ENCODE measurements at regions not wholly inside any gene's neighbourhood (a gene's known extent, or its start where the extent isn't known, plus 50 kb on each side); places are given as distances from the start of the nearest gene placed in this dataset.

- in situ Hi-C loops (cut with HindIII; ENCODE audit: low pct_unique_long_range_greater_than_20kb, low sequenced_read_pairs) = no loop called here
- DNase-seq (ENCODE audit: low read depth) = no peak
Observed at GRCh38 chr17:33499040-33499439, 205.9 kb upstream of the ASIC2 start.

DNA sequence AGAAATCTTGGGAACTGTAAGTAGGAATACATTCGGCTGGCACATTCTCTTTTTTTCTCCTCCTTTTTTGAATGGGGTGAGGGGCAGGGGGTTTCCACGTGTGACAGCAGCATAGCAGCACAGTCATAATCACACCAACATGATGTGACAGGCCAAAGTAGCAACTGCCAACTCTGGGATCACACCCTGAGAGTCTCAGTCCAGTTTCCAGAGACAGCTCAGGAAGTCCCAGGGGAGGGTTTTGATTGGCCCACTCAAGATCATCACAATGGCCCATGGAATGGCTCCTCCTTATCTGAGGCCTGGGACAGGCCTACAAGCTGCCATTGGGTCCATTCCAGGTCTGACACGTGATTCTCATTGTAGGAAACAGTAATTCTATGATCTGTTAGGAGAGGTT lies 207.1 kb upstream of the ASIC2 start:
- in situ Hi-C loops (cut with HindIII; ENCODE audit: low pct_unique_long_range_greater_than_20kb, low sequenced_read_pairs) = no loop called here
- DNase-seq (ENCODE audit: low read depth) = no peak

- DNase-seq (ENCODE audit: low read depth) = no peak
Observed at GRCh38 chr17:33501185-33501584, 208.1 kb upstream of the ASIC2 start.

GRCh38 chr17:33504571-33504970 lies 211.5 kb upstream of the ASIC2 start:
- DNase-seq (ENCODE audit: low read depth) = no peak
- in situ Hi-C loops (cut with HindIII; ENCODE audit: low pct_unique_long_range_greater_than_20kb, low sequenced_read_pairs) = no loop called here

More at GRCh38 chr17:33501185-33501584, 208.1 kb upstream of the ASIC2 start:
- in situ Hi-C loops (cut with HindIII; ENCODE audit: low pct_unique_long_range_greater_than_20kb, low sequenced_read_pairs) = no loop called here

GRCh38 chr17:33506889-33507650 lies 214.0 kb upstream of the ASIC2 start:
- in situ Hi-C loops (cut with HindIII; ENCODE audit: low pct_unique_long_range_greater_than_20kb, low sequenced_read_pairs) = no loop called here
- DNase-seq (ENCODE audit: low read depth) = no peak

- in situ Hi-C loops (cut with HindIII; ENCODE audit: low pct_unique_long_range_greater_than_20kb, low sequenced_read_pairs) = no loop called here
- DNase-seq (ENCODE audit: low read depth) = no peak
Observed at GRCh38 chr17:33508215-33508614, 215.1 kb upstream of the ASIC2 start.

GRCh38 chr17:33509331-33509730 lies 216.2 kb upstream of the ASIC2 start:
- no peak for DNase-seq (ENCODE audit: low read depth)
- in situ Hi-C loops (cut with HindIII; ENCODE audit: low pct_unique_long_range_greater_than_20kb, low sequenced_read_pairs) = no loop called here

DNA sequence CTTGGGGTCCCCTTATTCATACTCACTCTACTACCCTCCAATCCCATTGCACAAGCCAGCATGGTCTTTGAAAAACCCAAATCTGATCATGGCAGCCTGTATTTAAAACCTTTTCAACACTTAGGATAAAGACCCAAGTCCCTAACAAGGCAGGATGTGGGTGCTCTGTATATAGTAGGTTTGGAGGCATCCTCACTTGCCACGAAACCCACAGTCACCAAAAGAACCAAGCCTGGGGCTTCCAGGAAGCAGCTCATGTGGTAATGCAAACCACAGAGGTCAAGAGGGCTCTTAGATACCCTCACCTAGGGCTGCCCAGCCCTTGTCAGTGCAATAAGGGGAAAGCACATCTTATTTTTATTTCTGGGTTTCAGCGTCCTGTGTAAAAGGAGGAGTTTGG lies 218.6 kb upstream of the ASIC2 start:
- DNase-seq (ENCODE audit: low read depth) = no peak
- in situ Hi-C loops (cut with HindIII; ENCODE audit: low pct_unique_long_range_greater_than_20kb, low sequenced_read_pairs) = no loop called here

- in situ Hi-C loops (cut with HindIII; ENCODE audit: low pct_unique_long_range_greater_than_20kb, low sequenced_read_pairs) = no loop called here
- no peak for DNase-seq (ENCODE audit: low read depth)
Observed at GRCh38 chr17:33512113-33512512, 219.0 kb upstream of the ASIC2 start.

DNA sequence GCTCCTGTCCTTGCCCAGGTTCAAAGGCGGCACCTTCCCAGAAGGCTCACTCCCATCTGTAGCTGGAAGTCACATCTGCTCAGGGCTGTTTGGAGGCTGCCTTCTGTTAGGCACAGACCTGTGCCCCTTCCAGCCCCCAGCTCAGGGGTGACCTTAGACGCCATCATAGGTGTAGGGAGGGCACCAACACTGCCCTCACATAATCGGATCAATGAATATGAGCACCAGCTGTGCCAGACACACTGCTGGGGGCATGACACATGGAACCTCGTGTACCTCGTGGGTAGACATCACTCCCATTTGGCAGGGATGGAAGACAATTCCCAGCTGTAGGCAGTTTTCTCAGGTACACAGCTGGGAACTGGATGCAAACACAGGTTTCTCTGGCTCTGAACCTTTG lies 220.7 kb upstream of the ASIC2 start:
- no peak for DNase-seq (ENCODE audit: low read depth)
- in situ Hi-C loops (cut with HindIII; ENCODE audit: low pct_unique_long_range_greater_than_20kb, low sequenced_read_pairs) = no loop called here

GRCh38 chr17:33514369-33514768 lies 221.3 kb upstream of the ASIC2 start:
- no peak for DNase-seq (ENCODE audit: low read depth)
- in situ Hi-C loops (cut with HindIII; ENCODE audit: low pct_unique_long_range_greater_than_20kb, low sequenced_read_pairs) = no loop called here

- in situ Hi-C loops (cut with HindIII; ENCODE audit: low pct_unique_long_range_greater_than_20kb, low sequenced_read_pairs) = no loop called here
- DNase-seq (ENCODE audit: low read depth) = no peak
Observed at GRCh38 chr17:33515974-33516373, 222.9 kb upstream of the ASIC2 start.

DNA sequence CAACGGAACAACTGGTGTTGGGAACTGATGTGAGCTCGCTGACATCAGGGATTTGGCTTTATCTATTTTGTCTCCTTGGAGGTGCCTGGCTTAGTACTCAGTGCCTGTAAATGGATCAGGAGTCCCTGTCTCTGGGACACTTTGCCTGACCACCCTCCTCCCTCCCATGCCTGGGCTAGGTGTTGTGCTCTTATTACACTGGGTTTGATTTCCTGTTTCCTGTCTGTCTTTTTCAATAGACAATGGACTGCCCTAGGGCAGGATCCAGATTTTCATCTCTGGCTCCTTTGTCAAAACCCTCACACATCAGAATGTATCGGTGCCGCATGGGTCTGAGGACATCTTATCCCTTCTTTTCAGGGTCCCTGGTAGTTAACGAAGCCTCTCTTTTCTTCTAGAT lies 223.6 kb upstream of the ASIC2 start:
- in situ Hi-C loops (cut with HindIII; ENCODE audit: low pct_unique_long_range_greater_than_20kb, low sequenced_read_pairs) = no loop called here

DNA sequence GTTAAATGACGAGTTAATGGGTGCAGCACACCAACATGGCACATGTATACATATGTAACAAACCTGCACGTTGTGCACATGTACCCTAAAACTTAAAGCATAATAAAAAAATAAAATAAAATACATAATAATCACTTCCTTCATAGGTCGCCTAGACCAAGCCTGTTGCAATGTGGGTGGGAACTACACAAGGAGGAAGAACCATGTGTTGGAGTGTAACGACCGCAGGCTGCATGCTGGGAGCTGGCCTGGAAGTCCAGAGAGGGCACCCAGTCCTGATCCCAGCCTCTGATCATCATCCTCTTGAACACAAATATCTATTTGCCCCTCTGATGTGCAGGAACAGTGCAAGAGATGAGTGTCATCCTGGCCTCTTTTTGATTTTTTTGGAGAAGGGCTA lies 224.7 kb upstream of the ASIC2 start:
- no peak for DNase-seq (ENCODE audit: low read depth)
- in situ Hi-C loops (cut with HindIII; ENCODE audit: low pct_unique_long_range_greater_than_20kb, low sequenced_read_pairs) = no loop called here

More for the DNA sequence above, 223.6 kb upstream of the ASIC2 start:
- no peak for DNase-seq (ENCODE audit: low read depth)

GRCh38 chr17:33519692-33520091 lies 226.6 kb upstream of the ASIC2 start:
- DNase-seq (ENCODE audit: low read depth) = no peak
- in situ Hi-C loops (cut with HindIII; ENCODE audit: low pct_unique_long_range_greater_than_20kb, low sequenced_read_pairs) = no loop called here

DNA sequence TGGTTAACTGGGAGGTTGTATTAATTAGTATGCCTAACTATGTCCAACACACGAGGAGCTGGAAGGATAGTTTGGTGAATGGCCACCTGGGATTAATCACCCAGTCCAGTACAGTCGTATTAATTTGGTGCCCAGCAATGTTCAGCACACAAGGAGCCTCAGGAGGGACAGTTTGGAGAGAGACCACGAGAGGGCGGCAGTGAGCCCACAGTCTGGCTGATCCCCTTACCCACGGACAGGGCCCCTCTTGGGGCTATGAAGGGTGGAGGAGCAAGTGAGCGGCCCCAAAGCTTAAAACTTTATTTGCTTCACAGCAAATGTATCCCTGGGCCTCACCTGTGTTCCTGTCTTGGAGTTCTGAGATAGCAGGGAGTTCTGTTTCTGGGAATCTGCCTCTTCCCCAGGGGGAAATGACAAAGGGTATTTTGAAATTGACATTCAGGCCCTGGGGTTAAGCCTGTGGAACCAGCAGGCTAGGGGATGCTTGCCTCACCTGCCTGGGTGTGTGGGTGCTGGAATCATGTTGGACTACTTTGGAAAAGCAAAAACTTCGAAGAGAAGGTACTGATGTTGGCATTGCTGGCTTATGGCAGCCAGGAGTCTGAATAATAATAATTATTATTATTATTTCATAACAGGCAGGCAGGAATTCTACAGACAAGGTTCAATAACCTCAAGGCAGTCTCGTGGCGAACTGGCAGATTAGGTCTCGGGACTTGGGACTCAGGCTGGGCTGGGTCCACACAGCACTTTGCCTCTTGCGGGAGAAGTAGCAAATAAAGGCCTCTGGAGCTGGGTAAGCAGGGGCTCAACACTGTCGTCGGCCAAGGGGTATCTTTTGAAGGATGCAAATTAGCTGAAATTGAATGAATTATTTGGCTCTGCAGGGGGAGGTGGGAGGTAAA lies 227.6 kb upstream of the ASIC2 start:
- in situ Hi-C loops (cut with HindIII; ENCODE audit: low pct_unique_long_range_greater_than_20kb, low sequenced_read_pairs) = no loop called here
- DNase-seq (ENCODE audit: low read depth) = peak; percentile 12

- in situ Hi-C loops (cut with HindIII; ENCODE audit: low pct_unique_long_range_greater_than_20kb, low sequenced_read_pairs) = no loop called here
- no peak for DNase-seq (ENCODE audit: low read depth)
Observed at GRCh38 chr17:33521784-33522183, 228.7 kb upstream of the ASIC2 start.

DNA sequence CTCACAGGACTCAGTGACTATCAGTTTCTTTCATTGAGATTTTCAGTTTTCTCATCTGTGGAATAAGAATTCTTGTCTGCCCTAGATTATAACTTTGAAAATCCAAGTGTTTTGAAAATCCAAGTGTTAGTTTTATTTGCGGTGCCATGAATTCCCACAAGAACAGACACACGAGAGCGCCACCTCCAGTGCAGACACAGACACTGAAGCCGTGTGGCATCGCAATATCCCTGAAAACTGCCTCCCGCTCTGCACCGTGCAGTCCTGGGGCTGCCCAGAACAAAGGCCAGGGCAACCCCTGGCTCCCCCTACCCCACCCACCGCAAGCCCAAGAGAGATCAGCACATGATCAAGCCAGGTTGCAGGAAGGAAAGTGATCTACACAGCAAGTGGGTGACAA lies 229.5 kb upstream of the ASIC2 start:
- in situ Hi-C loops (cut with HindIII; ENCODE audit: low pct_unique_long_range_greater_than_20kb, low sequenced_read_pairs) = no loop called here
- no peak for DNase-seq (ENCODE audit: low read depth)

DNA sequence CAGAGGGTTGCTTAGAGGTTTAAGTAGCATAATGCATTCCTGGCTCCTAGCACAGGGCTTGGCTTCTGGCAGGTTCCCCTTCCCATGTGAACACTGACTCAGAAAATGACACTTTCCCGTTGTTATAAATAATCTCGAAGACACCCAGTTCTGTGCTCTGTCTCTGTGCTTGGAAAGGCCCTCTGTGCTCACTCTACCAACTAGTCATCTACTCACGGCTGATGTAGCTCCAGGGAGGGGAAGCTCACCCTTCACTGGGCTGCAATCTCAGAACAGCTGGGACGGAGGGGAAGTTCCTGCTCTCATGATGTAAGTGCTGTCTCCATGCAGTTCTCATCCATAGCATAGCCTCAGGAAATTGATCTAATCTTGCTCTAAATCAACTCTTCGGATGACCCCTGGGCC lies 230.5 kb upstream of the ASIC2 start:
- in situ Hi-C loops (cut with HindIII; ENCODE audit: low pct_unique_long_range_greater_than_20kb, low sequenced_read_pairs) = no loop called here
- no peak for DNase-seq (ENCODE audit: low read depth)

Measured in Caki2 (cell line).